ENCODE measurements at regions not wholly inside any gene's neighbourhood (a gene's known extent, or its start where the extent isn't known, plus 50 kb on each side); places are given as distances from the start of the nearest gene placed in this dataset.
"Not testable (repeated sequence)": the region's sequence is repeated elsewhere in the genome, so short reads cannot be mapped to it uniquely, and the experiment has no call there.

GRCh38 chr1:193471981-193472380, 285.6 kb upstream of the B3GALT2 start:
- in situ Hi-C loops (cut with HindIII; ENCODE audit: low sequenced_read_pairs) = no loop called here

GRCh38 chr1:193463326-193463932, 277.0 kb upstream of the B3GALT2 start:
- in situ Hi-C loops (cut with HindIII; ENCODE audit: low sequenced_read_pairs) = no loop called here

- in situ Hi-C loops (cut with HindIII; ENCODE audit: low sequenced_read_pairs) = no loop called here
Observed at GRCh38 chr1:193462629-193463320, 276.4 kb upstream of the B3GALT2 start.

- in situ Hi-C loops (cut with HindIII; ENCODE audit: low sequenced_read_pairs) = no loop called here
Observed at GRCh38 chr1:193458628-193459027, 272.2 kb upstream of the B3GALT2 start.

- in situ Hi-C loops (cut with HindIII; ENCODE audit: low sequenced_read_pairs) = no loop called here
Observed at GRCh38 chr1:193457676-193458075, 271.3 kb upstream of the B3GALT2 start.

- in situ Hi-C loops (cut with HindIII; ENCODE audit: low sequenced_read_pairs) = no loop called here
Observed at GRCh38 chr1:193456811-193457280, 270.4 kb upstream of the B3GALT2 start.

- in situ Hi-C loops (cut with HindIII; ENCODE audit: low sequenced_read_pairs) = no loop called here
Observed at GRCh38 chr1:193451606-193452005, 265.2 kb upstream of the B3GALT2 start.

- in situ Hi-C loops (cut with HindIII; ENCODE audit: low sequenced_read_pairs) = no loop called here
Observed at GRCh38 chr1:193451001-193451400, 264.6 kb upstream of the B3GALT2 start.

GRCh38 chr1:193448682-193449461, 262.5 kb upstream of the B3GALT2 start:
- in situ Hi-C loops (cut with HindIII; ENCODE audit: low sequenced_read_pairs) = no loop called here

- in situ Hi-C loops (cut with HindIII; ENCODE audit: low sequenced_read_pairs) = no loop called here
Observed at GRCh38 chr1:193443886-193444285, 257.5 kb upstream of the B3GALT2 start.

- in situ Hi-C loops (cut with HindIII; ENCODE audit: low sequenced_read_pairs) = no loop called here
Observed at GRCh38 chr1:193438771-193439170, 252.4 kb upstream of the B3GALT2 start.

- in situ Hi-C loops (cut with HindIII; ENCODE audit: low sequenced_read_pairs) = no loop called here
Observed at GRCh38 chr1:193438312-193438711, 251.9 kb upstream of the B3GALT2 start.

- in situ Hi-C loops (cut with HindIII; ENCODE audit: low sequenced_read_pairs) = no loop called here
Observed at GRCh38 chr1:193437785-193438184, 251.4 kb upstream of the B3GALT2 start.

- in situ Hi-C loops (cut with HindIII; ENCODE audit: low sequenced_read_pairs) = not testable (repeated sequence)
Observed at GRCh38 chr1:193437333-193437732, 250.9 kb upstream of the B3GALT2 start.

- in situ Hi-C loops (cut with HindIII; ENCODE audit: low sequenced_read_pairs) = no loop called here
Observed at GRCh38 chr1:193435781-193436180, 249.4 kb upstream of the B3GALT2 start.

- in situ Hi-C loops (cut with HindIII; ENCODE audit: low sequenced_read_pairs) = no loop called here
Observed at GRCh38 chr1:193434319-193434718, 247.9 kb upstream of the B3GALT2 start.

- in situ Hi-C loops (cut with HindIII; ENCODE audit: low sequenced_read_pairs) = no loop called here
Observed at GRCh38 chr1:193433599-193433998, 247.2 kb upstream of the B3GALT2 start.

GRCh38 chr1:193432979-193433587, 246.7 kb upstream of the B3GALT2 start:
- in situ Hi-C loops (cut with HindIII; ENCODE audit: low sequenced_read_pairs) = no loop called here

GRCh38 chr1:193431265-193431977, 245.0 kb upstream of the B3GALT2 start:
- in situ Hi-C loops (cut with HindIII; ENCODE audit: low sequenced_read_pairs) = no loop called here

GRCh38 chr1:193427524-193427923, 241.1 kb upstream of the B3GALT2 start:
- in situ Hi-C loops (cut with HindIII; ENCODE audit: low sequenced_read_pairs) = no loop called here

- in situ Hi-C loops (cut with HindIII; ENCODE audit: low sequenced_read_pairs) = no loop called here
Observed at GRCh38 chr1:193426061-193426460, 239.6 kb upstream of the B3GALT2 start.

Data from endothelial cell of hepatic sinusoid (primary cell).